Fibroblast of lung (primary cell): ENCODE measurements at regions not wholly inside any gene's neighbourhood (a gene's known extent, or its start where the extent isn't known, plus 50 kb on each side); places are given as distances from the start of the nearest gene placed in this dataset.

Source experiments
- DNase-seq, 2 donors: peaks; one replicate each; pipeline versions ENCODE4 v3.0.0 to v3.0.0-alpha.2; 2010; ENCODE audit warnings: low read depth in 2 of 2
- H2AFZ ChIP-seq: 2 replicates; pipeline ENCODE4 v1.5.1; 2012; ENCODE audit warnings: low read length, control low read depth, inconsistent platforms
- H3K27ac ChIP-seq: 2 replicates; pipeline ENCODE4 v1.5.1; 2011; ENCODE audit warnings: low read length, control low read depth; ENCODE audit not compliant: insufficient read depth
- H3K27me3 ChIP-seq: 2 replicates; pipeline ENCODE4 v1.5.1; 2011; ENCODE audit warnings: mild to moderate bottlenecking, low read length; ENCODE audit not compliant: control insufficient read depth, insufficient read depth
- H3K36me3 ChIP-seq: 2 replicates; pipeline ENCODE4 v1.5.1; 2011; ENCODE audit warnings: low read length; ENCODE audit not compliant: control insufficient read depth, insufficient read depth
- H3K4me1 ChIP-seq: 2 replicates; pipeline ENCODE4 v1.5.1; 2011; ENCODE audit warnings: low read length; ENCODE audit not compliant: control insufficient read depth, insufficient read depth; ENCODE audit errors: extremely low read depth
- H3K4me2 ChIP-seq: 2 replicates; pipeline ENCODE4 v1.5.1; 2011; ENCODE audit warnings: low read length, control low read depth; ENCODE audit not compliant: insufficient read depth; ENCODE audit errors: extremely low read depth
- H3K4me3 ChIP-seq, 4 experiments: fragments of 200-600 bp in 1 of 4; sonication (generic) in 1 of 4; replicated peaks in 1 of 4; 2 replicates each; pipeline ENCODE4 v1.5.1; 2011 to 2016; ENCODE audit warnings: low read length in 4 of 4, low read depth in 3 of 4, mild to moderate bottlenecking in 3 of 4, control low read depth in 2 of 4, inconsistent platforms in 1 of 4, mixed read lengths in 1 of 4; ENCODE audit not compliant: insufficient read depth in 1 of 4; ENCODE audit errors: control extremely low read depth in 1 of 4
- H3K79me2 ChIP-seq: 2 replicates; pipeline ENCODE4 v1.5.1; 2012; ENCODE audit warnings: mild to moderate bottlenecking, low read length, inconsistent platforms; ENCODE audit not compliant: control insufficient read depth, insufficient read depth
- H3K9ac ChIP-seq: 2 replicates; pipeline ENCODE4 v1.5.1; 2011; ENCODE audit warnings: mild to moderate bottlenecking, low read length, control low read depth; ENCODE audit not compliant: insufficient read depth
- H3K9me3 ChIP-seq: 2 replicates; pipeline ENCODE4 v1.5.1; 2012; ENCODE audit warnings: low read depth, low read length; ENCODE audit not compliant: control insufficient read depth, insufficient read depth
- H4K20me1 ChIP-seq: 2 replicates; pipeline ENCODE4 v1.5.1; 2011; ENCODE audit warnings: low read length; ENCODE audit not compliant: control insufficient read depth, insufficient read depth; ENCODE audit errors: extremely low read depth
- CTCF ChIP-seq, 2 donors: IDR thresholded peaks in 1 of 2; conservative IDR thresholded peaks in 1 of 2; 1 replicate in 1 of 2; 2 replicates in 1 of 2; pipeline ENCODE4 v1.5.1; 2011 to 2012; ENCODE audit warnings: low read length in 2 of 2, control low read depth in 1 of 2, inconsistent platforms in 1 of 2, low read depth in 1 of 2, mild to moderate bottlenecking in 1 of 2
- EZH2 ChIP-seq: IDR thresholded peaks from 2 replicates; pipeline ENCODE4 v1.5.1; 2012; ENCODE audit warnings: low read length, control low read depth, mild to moderate bottlenecking; ENCODE audit errors: missing control alignments

- no peak overlapping the region for H3K27ac ChIP-seq
- no peak for DNase-seq
- no peak overlapping the region for H3K4me2 ChIP-seq
- no peaks in the 10 kb centered on the region for H3K79me2 ChIP-seq
- H3K4me3 ChIP-seq = no peak overlapping the region
- no peaks in the 10 kb centered on the region for H4K20me1 ChIP-seq
- H3K36me3 ChIP-seq = no peaks in the 10 kb centered on the region
- no peaks in the 10 kb centered on the region for H3K9me3 ChIP-seq
- H3K4me1 ChIP-seq = no peaks in the 10 kb centered on the region
- no peak for TF ChIP-seq EZH2
- TF ChIP-seq CTCF (conservative IDR thresholded peaks at IDR 0.05 in 1 of 2, IDR thresholded peaks at IDR 0.05 in 1 of 2; ENCODE audit: low read depth in 1 of 2, low read length in 2 of 2) = no peak
- H3K9ac ChIP-seq = no peak overlapping the region
- peaks cover 7% of the 10 kb centered on the region for H3K27me3 ChIP-seq
- no peak overlapping the region for H2AFZ ChIP-seq
Measured at GRCh38 chr11:45410391-45411227, 124.5 kb upstream of the SYT13 start.

DNA sequence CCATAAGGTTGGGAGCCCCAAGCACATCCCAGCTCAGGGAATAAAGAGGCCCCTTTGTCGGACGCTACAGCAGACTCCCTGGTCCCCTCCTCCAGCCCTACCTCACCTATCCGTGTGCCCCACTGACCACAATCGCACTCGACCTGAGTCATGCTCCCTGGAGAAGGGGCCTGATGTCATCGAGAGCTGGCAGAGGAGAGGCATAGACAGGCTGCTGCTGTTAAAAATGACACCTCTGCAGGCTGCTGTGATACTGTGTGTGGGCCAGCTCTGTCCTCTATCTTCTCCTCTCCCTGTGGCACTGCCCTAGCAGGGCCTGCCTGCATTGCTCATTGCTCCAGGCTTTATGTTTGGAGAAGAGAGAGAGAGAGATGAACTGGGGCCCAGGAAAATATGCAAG, 123.4 kb upstream of the SYT13 start:
- Histone ChIP-seq H3K36me3 (no peaks in the 10 kb centered on the region), H3K9ac (no peak overlapping the region), H3K4me2 (no peak overlapping the region), H3K79me2 (no peaks in the 10 kb centered on the region), H3K27me3 (peaks cover 5% of the 10 kb centered on the region), H2AFZ (no peak overlapping the region), H4K20me1 (no peaks in the 10 kb centered on the region), H3K4me1 (no peaks in the 10 kb centered on the region), H3K4me3 (no peak overlapping the region), H3K9me3 (no peaks in the 10 kb centered on the region), H3K27ac (no peak overlapping the region)
- DNase-seq = no peak
- no peak for TF ChIP-seq CTCF (conservative IDR thresholded peaks at IDR 0.05 in 1 of 2, IDR thresholded peaks at IDR 0.05 in 1 of 2; ENCODE audit: low read depth in 1 of 2, low read length in 2 of 2)
- no peak for TF ChIP-seq EZH2

DNA sequence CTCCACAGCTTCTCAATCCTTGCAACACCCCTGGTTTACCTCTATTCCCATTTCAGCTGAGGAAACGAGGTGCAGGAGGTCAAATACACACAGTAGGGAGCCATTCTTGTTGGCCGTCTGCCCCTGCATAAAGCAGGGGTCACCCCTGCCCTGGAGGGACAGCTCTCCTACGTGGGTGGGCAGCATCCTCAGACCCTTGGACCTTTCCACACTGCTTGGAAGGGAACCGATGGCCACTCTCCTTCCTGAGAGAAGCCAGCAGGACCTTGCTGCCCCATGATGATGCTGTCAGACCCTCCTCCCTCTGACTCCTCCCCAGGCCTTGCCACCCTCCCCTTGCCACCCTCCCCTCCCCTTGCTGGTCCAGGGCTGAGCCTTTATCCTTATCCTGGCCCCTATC, 121.1 kb upstream of the SYT13 start:
- Histone ChIP-seq H3K9me3 (no peaks in the 10 kb centered on the region), H3K4me3 (no peak overlapping the region), H3K27ac (no peak overlapping the region), H3K27me3 (peaks cover 4% of the 10 kb centered on the region), H2AFZ (no peak overlapping the region), H3K79me2 (no peaks in the 10 kb centered on the region), H3K4me1 (no peaks in the 10 kb centered on the region), H3K9ac (no peak overlapping the region), H3K4me2 (no peak overlapping the region), H3K36me3 (no peaks in the 10 kb centered on the region), H4K20me1 (no peaks in the 10 kb centered on the region)
- DNase-seq = no peak
- no peak for TF ChIP-seq EZH2
- no peak for TF ChIP-seq CTCF (conservative IDR thresholded peaks at IDR 0.05 in 1 of 2, IDR thresholded peaks at IDR 0.05 in 1 of 2; ENCODE audit: low read depth in 1 of 2, low read length in 2 of 2)
